CMK (cell line): ENCODE measurements at regions not wholly inside any gene's neighbourhood (a gene's known extent, or its start where the extent isn't known, plus 50 kb on each side); places are given as distances from the start of the nearest gene placed in this dataset.

ENCODE experiments used
- DNase-seq: peaks from one replicate; pipeline ENCODE4 v3.0.0-alpha.2; 2010; ENCODE audit warnings: low read depth

GRCh38 chr22:48346911-48347310, 1480.8 kb downstream of the BRD1 start:
- no peak for DNase-seq

- no peak for DNase-seq
Measured at GRCh38 chr22:48346311-48346710, 1481.4 kb downstream of the BRD1 start.

- no peak for DNase-seq
Measured at GRCh38 chr22:48345631-48346030, 1482.0 kb downstream of the BRD1 start.

- DNase-seq = no peak
Measured at GRCh38 chr22:48343461-48343860, 1484.2 kb downstream of the BRD1 start.

GRCh38 chr22:48342732-48343131, 1484.9 kb downstream of the BRD1 start:
- DNase-seq = no peak

GRCh38 chr22:48342016-48342415, 1485.7 kb downstream of the BRD1 start:
- no peak for DNase-seq

GRCh38 chr22:48340727-48341709, 1486.7 kb downstream of the BRD1 start:
- no peak for DNase-seq

- no peak for DNase-seq
Measured at GRCh38 chr22:48340191-48340590, 1487.5 kb downstream of the BRD1 start.

GRCh38 chr22:48338793-48339705, 1488.6 kb downstream of the BRD1 start:
- no peak for DNase-seq

- no peak for DNase-seq
Measured at GRCh38 chr22:48337957-48338792, 1489.5 kb downstream of the BRD1 start.

GRCh38 chr22:48336339-48337060, 1491.2 kb downstream of the BRD1 start:
- no peak for DNase-seq

GRCh38 chr22:48335442-48336139, 1492.1 kb downstream of the BRD1 start:
- no peak for DNase-seq

GRCh38 chr22:48334971-48335370, 1492.7 kb downstream of the BRD1 start:
- no peak for DNase-seq

- DNase-seq = no peak
Measured at GRCh38 chr22:48333816-48334735, 1493.6 kb downstream of the BRD1 start.

GRCh38 chr22:48333323-48333763, 1494.3 kb downstream of the BRD1 start:
- no peak for DNase-seq

GRCh38 chr22:48332438-48333322, 1495.0 kb downstream of the BRD1 start:
- DNase-seq = no peak

- DNase-seq = no peak
Measured at GRCh38 chr22:48331691-48332220, 1495.9 kb downstream of the BRD1 start.

GRCh38 chr22:48331266-48331665, 1496.4 kb downstream of the BRD1 start:
- DNase-seq = no peak
